ENCODE measurements at regions not wholly inside any gene's neighbourhood (a gene's known extent, or its start where the extent isn't known, plus 50 kb on each side); places are given as distances from the start of the nearest gene placed in this dataset.

DNA sequence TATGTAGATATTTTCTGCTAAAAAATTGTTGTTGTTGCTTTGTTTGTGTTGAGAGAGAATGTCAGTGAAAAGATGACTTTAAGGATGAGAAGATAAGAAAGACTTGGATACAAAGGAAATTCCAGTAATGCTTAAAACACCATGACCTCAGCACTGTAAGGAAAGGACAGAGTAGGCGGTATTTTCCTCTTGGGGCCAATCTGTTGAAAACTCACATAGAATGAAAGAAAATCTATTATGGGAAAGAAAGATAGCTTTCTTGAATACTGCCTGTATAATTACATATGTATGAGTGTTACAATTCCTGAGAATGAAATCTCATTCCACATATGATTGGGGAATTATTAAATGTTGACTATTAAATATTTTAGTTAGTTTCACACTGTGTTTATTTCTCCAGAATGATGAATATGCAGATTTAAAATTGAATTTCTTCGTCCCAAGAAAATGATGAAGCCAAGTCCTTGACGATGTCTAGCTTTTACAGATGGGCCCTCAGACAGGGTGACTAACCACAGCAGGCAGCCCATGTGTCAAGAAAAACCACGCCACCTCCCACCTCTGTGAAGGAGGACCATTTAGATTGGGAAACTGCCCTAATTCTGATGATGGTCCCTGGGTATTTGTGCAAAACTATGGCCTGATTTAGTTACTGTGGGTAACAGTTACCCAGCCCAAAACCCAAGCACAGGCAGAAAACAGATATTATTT lies 49.7 kb upstream of the LMO4 start:
- no peak for TF ChIP-seq CTCF (IDR thresholded peaks at IDR 0.05)
- no peak for TF ChIP-seq POLR2A (IDR thresholded peaks at IDR 0.05)
